ENCODE measurements at regions not wholly inside any gene's neighbourhood (a gene's known extent, or its start where the extent isn't known, plus 50 kb on each side); places are given as distances from the start of the nearest gene placed in this dataset.
"Not testable (repeated sequence)": the region's sequence is repeated elsewhere in the genome, so short reads cannot be mapped to it uniquely, and the experiment has no call there.

DNA sequence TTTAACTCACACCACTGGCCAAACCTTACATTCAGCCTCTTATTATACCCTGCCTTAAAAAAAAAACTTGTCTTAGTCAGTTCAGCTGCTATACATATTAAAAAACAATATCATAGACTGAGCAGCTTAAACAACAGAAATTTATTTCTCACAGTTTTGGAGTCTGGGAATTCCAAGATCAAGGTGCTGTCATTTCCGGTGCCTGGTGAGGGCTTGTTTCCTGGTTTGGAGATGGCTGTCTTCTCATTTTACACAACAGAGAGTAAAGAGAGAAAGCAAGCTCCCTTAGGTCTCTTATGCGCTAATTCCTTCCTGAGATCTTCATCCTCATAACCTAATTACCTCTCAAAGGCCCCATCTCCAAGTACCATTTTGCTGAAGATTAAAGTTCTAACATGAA, 769.2 kb downstream of the DIAPH3 start:
- no peak overlapping the region for H3K4me3 ChIP-seq
- H3K27ac ChIP-seq = no peak overlapping the region

- Histone ChIP-seq H3K4me3 (no peak overlapping the region), H3K27ac (no peak overlapping the region)
Measured at GRCh38 chr13:59398127-59398526, 765.6 kb downstream of the DIAPH3 start.

- H3K27ac ChIP-seq = no peak overlapping the region
- H3K4me3 ChIP-seq = no peak overlapping the region
Measured at GRCh38 chr13:59398661-59399060, 765.1 kb downstream of the DIAPH3 start.

- Histone ChIP-seq H3K27ac (no peak overlapping the region), H3K4me3 (no peak overlapping the region)
Measured at GRCh38 chr13:59399513-59399912, 764.2 kb downstream of the DIAPH3 start.

DNA sequence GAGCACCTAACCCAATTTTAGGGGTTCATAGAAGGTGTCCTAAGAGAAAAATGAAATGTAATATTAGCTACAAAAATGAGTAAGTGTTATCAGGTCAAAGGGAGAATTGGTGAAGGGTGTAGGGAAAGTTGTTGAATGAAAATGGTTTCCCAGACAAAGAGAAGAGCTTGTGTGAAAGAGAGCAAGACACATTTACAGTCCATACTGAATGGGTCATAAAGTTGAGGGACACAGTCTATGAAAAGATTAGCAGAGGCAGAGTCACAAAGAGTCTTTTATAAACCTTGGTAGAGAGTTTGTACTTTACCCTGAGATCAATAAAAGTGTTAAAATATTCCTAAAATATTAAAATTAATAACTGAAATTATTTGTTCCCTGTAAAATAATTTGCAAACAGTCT, 759.4 kb downstream of the DIAPH3 start:
- Histone ChIP-seq H3K4me3 (no peak overlapping the region), H3K27ac (no peak overlapping the region)

GRCh38 chr13:59407251-59407650, 756.5 kb downstream of the DIAPH3 start:
- H3K4me3 ChIP-seq = not testable (repeated sequence)

DNA sequence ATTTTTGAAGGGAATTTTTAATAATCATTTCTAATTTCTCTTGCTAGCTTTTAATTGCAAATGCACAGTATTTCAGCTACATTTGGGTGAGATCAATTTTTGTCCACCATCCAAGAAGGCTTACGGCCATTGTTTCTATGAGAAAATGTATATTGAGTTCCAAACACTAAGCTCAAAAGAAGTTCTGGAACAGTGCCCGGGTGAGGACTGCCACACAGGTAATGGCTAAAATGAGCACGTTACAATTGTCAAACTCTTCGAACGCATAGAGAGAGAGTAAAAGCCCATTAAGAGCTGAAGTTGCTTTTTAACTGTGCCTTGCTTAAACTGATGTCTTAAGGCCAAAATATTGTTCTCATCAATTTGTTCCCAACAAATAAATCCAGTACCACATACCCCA, 755.0 kb downstream of the DIAPH3 start:
- Histone ChIP-seq H3K4me3 (no peak overlapping the region), H3K27ac (no peak overlapping the region)

More at GRCh38 chr13:59407251-59407650, 756.5 kb downstream of the DIAPH3 start:
- not testable (repeated sequence) for H3K27ac ChIP-seq

GRCh38 chr13:59409211-59409610, 754.5 kb downstream of the DIAPH3 start:
- no peak overlapping the region for H3K27ac ChIP-seq
- H3K4me3 ChIP-seq = no peak overlapping the region

GRCh38 chr13:59409634-59410200, 754.0 kb downstream of the DIAPH3 start:
- no peak overlapping the region for H3K4me3 ChIP-seq
- no peak overlapping the region for H3K27ac ChIP-seq

- no peak overlapping the region for H3K4me3 ChIP-seq
- H3K27ac ChIP-seq = no peak overlapping the region
Measured at GRCh38 chr13:59413126-59413525, 750.6 kb downstream of the DIAPH3 start.

- H3K27ac ChIP-seq = no peak overlapping the region
Measured at GRCh38 chr13:59414006-59414405, 749.7 kb downstream of the DIAPH3 start.

DNA sequence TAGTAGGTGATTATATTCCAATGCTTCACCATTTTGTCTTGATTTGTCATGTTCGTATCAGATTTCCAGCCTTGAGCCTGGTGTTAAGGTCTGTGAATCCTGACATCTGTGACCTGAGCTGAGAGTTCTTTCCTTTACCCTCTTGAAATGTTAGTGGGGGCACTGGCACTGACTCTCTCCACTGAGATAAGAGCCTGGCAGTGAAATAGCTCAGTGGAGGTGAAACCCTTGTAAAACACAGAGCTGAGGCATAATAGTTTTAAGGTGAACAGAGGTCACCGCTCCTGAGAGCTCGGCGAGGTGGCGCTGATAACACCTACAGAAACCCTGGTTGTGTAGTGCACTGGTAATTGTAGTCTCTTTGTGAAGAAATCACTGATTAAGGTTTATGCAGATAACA, 748.2 kb downstream of the DIAPH3 start:
- no peak overlapping the region for H3K27ac ChIP-seq
- no peak overlapping the region for H3K4me3 ChIP-seq

More at GRCh38 chr13:59414006-59414405, 749.7 kb downstream of the DIAPH3 start:
- no peak overlapping the region for H3K4me3 ChIP-seq

GRCh38 chr13:59416561-59416960, 747.2 kb downstream of the DIAPH3 start:
- Histone ChIP-seq H3K27ac (no peak overlapping the region), H3K4me3 (no peak overlapping the region)

DNA sequence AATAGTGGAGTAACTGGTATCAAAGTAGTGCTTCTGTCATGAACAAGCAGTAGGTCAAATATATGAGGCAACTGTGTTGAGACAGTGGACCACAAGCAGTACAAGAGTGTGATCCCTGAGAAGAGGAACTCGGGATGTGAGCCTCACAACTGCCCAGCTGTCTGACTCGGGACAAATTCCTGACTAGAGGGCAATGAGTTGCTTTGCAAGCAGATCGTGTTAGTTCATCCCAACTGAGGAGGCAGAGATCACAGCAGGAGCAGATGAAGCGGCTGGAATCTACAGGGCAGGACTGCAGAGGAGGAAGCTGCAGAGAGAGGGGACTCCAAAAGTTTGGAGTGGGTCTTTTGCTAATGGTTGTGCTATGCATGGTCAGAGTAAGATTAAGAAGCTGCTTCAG, 741.1 kb downstream of the DIAPH3 start:
- H3K4me3 ChIP-seq = no peak overlapping the region
- H3K27ac ChIP-seq = no peak overlapping the region

GRCh38 chr13:59423708-59424340, 739.9 kb downstream of the DIAPH3 start:
- no peak overlapping the region for H3K27ac ChIP-seq
- no peak overlapping the region for H3K4me3 ChIP-seq

DNA sequence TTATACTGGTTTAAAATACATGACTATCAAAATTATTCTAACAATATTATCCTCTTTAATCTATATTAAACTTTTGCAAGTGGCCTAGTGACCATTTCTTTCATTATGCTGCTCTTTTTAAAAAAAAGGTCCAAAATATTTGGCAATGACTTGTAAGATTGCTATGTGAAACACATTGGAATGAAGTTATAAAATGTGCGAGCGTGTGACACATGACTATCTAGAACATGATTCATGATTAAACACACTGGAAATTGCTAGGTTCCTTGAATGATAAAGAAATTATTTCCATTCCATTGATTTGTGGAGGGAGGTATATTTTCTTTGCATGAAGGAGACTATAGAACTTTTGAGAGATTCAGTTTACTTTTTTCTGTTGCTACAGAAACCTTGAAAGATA, 739.1 kb downstream of the DIAPH3 start:
- Histone ChIP-seq H3K4me3 (no peak overlapping the region), H3K27ac (no peak overlapping the region)

GRCh38 chr13:59425211-59425741, 738.5 kb downstream of the DIAPH3 start:
- no peak overlapping the region for H3K4me3 ChIP-seq
- H3K27ac ChIP-seq = no peak overlapping the region

DNA sequence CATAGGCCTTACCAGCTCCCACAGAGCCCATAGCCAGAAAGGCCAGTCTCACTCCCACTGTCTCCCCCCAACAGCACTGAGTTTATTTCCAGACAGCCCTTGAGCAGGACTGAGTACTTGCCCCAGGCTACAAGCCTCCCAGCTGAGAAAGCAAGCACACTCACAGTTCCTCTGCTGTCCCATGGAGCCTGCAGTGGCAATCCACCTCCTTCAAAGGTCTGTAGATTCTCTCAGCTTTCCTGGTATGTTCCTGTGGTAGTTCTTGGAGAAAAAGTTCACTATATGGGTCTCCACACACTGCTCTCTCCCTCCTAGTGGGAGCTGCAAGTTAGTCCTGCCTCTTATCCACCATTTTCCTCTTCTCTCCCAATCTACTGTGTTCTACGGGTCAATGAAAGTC, 728.7 kb downstream of the DIAPH3 start:
- Histone ChIP-seq H3K27ac (no peak overlapping the region), H3K4me3 (no peak overlapping the region)

- Histone ChIP-seq H3K4me3 (no peak overlapping the region), H3K27ac (no peak overlapping the region)
Measured at GRCh38 chr13:59437544-59438301, 726.0 kb downstream of the DIAPH3 start.

DNA sequence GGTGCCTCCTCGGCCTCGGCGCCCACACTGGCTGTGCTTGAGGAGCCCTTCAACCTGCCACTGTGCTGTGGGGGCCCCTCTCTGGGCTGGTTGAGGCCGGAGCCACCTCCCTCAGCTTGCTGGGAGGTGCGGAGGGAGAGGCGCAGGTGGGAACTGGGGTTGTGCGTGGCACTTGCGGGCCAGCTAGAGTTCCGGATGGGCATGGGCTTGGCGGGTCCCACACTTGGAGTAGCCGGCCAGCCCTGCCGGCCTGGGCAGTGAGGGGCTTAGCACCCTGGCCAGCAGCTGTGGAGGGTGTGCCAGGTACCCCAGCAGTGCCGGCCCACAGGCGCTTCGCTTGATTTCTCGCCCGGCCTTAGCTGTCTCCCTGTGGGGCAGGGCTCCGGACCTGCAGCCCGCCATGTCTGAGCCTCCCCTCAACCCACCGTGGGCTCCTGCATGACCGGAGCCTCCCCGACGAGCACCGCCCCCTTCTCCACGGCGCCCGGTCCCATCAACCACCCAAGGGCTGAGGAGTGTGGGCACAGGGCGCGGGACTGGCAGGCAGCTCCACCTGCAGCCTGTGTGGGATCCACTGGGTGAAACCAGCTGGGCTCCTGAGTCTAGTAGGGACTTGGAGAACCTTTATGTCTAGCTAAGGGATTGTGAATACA, 723.8 kb downstream of the DIAPH3 start:
- H3K4me3 ChIP-seq = no peak overlapping the region
- H3K27ac ChIP-seq = no peak overlapping the region

All from skin epidermis (tissue), 12 donors.